Amniotic epithelial cell (primary cell): ENCODE measurements at regions not wholly inside any gene's neighbourhood (a gene's known extent, or its start where the extent isn't known, plus 50 kb on each side); places are given as distances from the start of the nearest gene placed in this dataset.

ENCODE experiments used
- DNase-seq: peaks from one replicate; pipeline ENCODE4 v3.0.0-alpha.2; 2010; ENCODE audit warnings: low read depth

GRCh38 chr14:95466506-95466905, 49.9 kb downstream of the SYNE3 start:
- no peak for DNase-seq

DNA sequence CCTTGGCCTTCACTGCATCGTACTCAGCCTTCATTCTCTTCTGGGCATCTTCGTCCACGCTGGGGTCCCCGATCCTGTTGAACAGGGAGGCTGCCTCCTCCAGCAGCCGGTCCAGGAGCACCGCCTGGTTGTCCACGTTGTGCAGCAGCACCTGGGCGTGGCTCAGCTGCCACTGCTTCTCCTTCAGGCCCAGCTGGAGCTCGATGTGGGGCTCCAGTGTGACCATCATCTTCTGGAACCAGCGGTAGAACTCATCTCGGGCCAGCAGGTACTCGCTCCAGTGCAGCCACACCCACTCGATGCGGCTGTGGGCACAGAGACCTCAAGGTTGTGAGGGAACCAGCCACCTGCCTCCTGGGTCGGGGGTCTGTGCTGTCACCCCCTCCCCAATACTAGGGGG, 50.5 kb downstream of the SYNE3 start:
- DNase-seq: no peak

- DNase-seq: no peak
These were observed 51.1 kb downstream of the SYNE3 start for GRCh38 chr14:95465358-95465757.

GRCh38 chr14:95464514-95464913, 51.9 kb downstream of the SYNE3 start:
- DNase-seq: no peak

DNA sequence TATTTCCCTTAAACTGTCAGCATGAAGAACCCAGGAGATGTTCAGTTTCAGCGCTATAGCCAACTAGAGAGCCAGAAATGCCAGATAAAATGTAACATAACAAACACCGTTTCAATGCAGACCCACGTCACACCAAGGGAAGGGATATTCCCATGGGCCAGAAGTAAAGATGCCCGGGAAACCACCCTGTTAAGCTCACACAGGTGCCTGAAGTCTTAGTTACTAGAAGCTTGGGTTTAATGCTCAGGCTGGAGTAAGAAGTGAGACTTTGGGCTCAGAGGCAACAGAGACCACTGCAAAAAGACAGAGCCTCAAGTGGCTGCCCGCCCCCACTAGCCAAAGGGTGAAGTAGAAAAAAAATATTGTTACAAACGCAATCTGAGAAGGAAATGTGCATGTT, 52.3 kb downstream of the SYNE3 start:
- no peak for DNase-seq

GRCh38 chr14:95463171-95463901, 53.1 kb downstream of the SYNE3 start:
- no peak for DNase-seq

DNA sequence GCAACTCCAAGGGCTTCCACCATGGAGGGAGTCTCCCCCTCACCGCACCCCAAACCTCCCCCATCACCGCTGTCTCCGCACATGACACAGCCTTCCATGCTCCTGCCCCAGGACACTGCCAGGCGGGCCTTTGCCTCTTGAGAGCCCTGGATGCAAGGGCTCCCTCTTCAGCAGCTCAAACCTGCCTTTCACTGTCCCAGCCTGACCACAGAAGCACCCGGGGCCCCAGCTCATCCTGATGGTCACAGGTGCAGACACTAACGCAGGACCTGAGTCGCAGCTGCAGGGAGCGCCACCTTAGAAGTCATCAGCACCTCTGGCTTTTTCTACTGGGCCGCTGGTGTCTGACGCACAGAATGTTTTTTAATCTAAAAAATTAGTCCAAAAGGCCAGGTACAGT, 54.0 kb downstream of the SYNE3 start:
- no peak for DNase-seq

- peak; percentile 63 for DNase-seq
These were observed 55.6 kb downstream of the SYNE3 start for GRCh38 chr14:95460647-95461478.

DNA sequence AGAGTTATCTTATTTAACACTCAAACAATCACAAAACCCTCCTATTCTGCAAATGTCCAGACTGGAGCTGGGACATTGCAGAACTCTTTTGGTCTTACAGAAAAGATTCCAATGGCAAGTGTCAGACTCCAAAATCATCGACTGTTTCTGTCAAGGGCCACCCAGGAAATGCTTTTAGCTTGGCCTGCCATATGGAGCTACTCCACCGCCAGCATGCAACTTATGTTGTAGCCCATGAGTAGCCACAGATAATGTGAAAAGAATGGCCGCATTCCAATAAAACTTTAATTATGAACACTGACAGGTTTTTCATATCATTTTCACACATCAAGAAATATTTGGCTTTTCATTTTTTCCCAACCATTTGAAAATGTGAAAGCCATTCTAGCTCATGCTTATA, 57.5 kb downstream of the SYNE3 start:
- DNase-seq: no peak

DNA sequence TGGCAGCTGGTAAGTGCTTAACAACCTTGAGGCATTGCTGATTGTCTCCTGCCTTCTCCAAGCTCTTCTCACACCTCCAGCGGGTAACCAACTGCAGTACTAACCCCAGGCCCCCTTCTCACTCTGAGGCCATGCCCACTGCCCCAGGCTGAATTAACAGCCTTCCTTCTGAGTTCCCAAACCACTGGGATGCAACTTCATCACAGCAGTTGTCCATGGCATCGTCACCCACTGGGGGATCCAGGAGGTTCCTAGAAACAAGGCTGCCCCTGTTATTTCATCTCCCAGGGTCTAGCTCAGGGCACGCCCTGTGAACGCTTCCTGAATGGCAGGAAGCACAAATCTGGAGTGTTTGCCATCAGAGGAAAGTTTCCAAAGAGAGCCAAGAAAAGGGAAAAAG, 58.0 kb downstream of the SYNE3 start:
- no peak for DNase-seq

- no peak for DNase-seq
These were observed 60.2 kb downstream of the SYNE3 start for GRCh38 chr14:95456281-95456680.

DNA sequence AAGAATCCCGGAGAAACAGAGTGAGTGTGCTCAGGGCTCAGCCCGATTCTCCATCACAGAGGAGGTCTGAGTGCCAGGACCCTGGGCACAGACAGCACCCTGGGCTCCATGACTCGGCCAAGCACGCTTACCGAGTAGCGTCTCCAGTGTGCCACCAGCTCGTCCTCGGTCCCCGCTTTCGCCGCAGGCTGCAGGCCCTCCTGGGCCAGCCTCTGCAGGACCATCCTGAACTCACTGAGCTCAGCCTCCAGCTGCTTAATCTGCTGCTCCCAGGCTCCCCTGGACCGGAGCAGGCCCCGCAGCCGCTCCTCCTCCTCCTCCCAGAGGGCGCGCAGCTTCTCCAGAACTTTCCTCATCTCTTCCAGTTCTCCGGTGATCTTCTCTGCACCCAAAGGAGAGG, 61.2 kb downstream of the SYNE3 start:
- no peak for DNase-seq

DNA sequence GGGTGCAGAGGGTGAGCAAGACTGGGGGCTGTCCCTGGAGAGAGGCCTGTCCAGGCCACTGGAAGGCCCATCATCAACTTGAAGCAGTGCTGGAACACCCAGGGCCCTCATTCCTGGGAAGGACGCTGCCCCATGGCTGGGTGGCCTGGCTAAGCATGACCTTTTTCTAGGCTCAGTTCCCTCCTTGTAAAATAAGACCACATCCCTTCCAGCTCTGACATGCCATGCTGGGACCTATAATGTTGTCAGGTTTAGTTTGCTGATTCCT, 62.8 kb downstream of the SYNE3 start:
- DNase-seq: no peak

DNA sequence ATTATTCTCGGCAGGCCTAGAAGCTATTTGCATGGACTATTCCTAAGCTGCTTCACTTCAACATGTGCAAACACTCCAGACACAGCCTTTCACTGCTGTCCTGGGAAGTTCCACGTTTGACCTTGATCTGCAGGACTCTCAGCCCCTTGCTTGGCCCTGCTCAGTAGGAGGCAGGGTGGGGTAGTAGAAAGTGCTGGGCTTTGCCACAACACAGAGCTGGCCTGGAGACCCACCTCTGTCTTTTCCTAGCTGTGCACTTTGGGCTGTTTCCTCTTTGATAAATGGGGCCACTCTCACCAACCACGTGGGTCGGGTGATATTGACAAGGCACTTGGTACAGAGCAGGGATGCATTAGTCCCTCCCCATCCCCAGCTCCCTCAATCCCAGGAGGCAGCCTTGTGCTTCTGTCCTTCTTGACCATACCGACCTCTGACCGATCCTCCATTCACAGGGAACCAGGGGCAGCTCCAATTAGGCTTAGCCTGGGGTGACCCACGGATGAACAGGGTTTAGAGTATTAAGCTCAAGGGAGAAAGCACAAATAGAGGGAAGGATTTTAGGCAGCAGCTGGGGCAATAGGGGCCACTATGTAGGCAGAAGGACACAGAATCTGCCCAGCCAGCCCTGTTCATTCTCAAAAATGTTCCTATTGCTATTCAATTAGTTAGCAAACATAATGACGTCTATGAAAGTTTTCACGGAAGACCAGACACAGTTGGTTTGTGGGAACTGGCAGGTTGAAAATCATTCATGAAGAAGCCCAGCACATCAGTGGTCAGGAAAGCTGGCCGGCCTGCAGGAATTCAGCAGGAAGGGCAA, 63.3 kb downstream of the SYNE3 start:
- DNase-seq: no peak

DNA sequence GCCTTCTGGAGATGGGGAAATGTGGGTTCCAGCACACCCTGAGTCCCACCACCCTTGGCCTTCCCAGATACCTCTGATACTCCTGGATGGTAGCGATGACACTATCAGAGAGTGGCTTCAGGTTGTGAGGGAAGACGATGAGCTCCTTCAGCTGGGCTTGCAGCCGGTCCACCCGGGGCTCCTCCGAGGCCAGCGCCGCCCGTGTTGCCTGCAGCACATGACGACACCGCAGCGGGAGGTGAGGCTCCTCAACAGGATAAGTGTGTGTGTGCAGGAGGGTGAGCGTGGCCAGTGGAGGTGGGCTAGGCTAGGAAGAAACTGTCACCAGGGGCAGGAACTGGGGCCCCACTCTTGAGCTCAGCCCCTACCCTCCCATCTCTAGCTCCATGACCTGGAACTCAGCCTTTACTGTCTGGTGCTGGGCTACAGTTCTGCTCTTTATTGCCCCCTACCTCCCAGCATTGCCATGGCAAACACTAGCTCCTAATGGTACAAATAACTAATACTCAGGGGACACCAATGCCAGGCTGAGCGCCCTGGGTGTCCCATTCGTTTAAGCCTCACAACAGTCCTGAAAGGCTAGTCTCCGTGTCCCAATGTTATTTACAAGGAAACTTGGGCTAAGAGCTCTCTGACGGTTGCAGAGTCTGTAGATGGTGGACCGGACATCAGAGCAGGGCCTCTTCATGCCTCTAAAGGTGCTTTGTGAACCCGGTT, 64.1 kb downstream of the SYNE3 start:
- peak; percentile 10 for DNase-seq

DNA sequence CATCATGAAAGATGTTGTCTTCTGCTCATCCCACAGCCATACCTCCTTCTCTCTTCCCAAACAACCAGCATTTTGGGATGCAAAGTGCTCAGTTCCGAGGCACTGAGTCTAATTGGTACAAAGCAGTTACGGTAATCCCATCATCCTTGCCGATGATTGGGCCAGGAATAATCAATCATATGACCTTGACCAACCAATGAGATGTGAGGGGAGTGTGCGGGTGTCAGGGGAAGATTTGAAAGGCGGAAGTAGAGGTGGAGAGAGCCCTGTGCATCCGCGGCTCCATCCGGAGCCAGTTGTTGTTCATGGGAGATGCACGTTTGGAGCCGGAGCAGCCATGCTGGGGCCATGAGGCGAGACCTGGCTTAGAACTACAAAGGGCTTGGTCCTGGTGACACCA, 67.3 kb downstream of the SYNE3 start:
- no peak for DNase-seq

- DNase-seq: no peak
These were observed 70.0 kb downstream of the SYNE3 start for GRCh38 chr14:95446470-95446869.

DNA sequence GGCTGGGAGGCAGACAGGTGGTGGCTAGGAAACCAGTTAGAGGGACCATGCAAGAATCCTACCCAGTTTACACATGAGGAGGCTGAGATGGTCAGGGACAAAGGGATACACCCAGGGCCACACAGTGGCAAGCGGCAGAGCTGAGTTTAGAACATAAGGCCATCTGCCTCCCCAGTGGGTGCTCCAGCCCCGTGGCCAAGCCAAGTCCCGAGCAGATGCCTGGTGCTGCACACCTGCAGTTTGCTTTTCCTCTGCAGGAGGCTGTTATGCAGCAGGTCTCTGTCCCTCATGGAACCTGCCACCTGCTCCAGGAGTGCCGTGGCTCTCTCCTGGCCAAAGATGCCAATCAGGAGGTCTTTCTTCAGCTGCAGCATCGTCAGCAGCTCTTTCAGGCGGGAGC, 70.8 kb downstream of the SYNE3 start:
- no peak for DNase-seq

DNA sequence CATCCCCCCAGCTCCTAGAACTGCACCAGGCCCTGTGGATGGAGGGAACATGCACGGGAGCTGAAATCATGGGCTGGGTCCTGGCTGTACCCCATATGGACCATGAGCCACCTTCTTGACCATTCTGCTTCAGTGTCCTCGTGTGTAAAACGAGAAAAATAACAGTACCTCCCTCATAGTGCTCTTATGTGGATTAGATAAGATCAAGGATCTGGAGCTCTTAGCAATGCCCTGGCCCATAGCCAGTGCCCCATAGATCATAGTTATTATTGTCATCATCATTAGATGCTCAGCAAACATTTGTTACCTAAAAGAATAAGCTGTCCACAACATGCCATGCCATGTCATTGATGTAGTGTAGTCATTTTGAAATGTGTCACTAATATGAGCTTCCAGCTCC, 71.3 kb downstream of the SYNE3 start:
- DNase-seq: no peak

- no peak for DNase-seq
These were observed 72.0 kb downstream of the SYNE3 start for GRCh38 chr14:95444132-95445129.

GRCh38 chr14:95442633-95443021, 73.8 kb downstream of the SYNE3 start:
- DNase-seq: peak; percentile 65
